ENCODE measurements at regions not wholly inside any gene's neighbourhood (a gene's known extent, or its start where the extent isn't known, plus 50 kb on each side); places are given as distances from the start of the nearest gene placed in this dataset.

GRCh38 chr6:85023721-85024120, 259.3 kb upstream of the TBX18 start:
- no peak for TF ChIP-seq CTCF (IDR thresholded peaks at IDR 0.05)
- DNase-seq (ENCODE audit: low spot score) (no peak), ATAC-seq (ENCODE audit: low FRiP score) (no peak)

GRCh38 chr6:85017352-85017751, 253.0 kb upstream of the TBX18 start:
- TF ChIP-seq CTCF (IDR thresholded peaks at IDR 0.05) = no peak
- ATAC-seq (ENCODE audit: low FRiP score) (no peak), DNase-seq (ENCODE audit: low spot score) (no peak)

GRCh38 chr6:85016726-85017125, 252.3 kb upstream of the TBX18 start:
- TF ChIP-seq CTCF (IDR thresholded peaks at IDR 0.05) = no peak
- ATAC-seq (ENCODE audit: low FRiP score) (no peak), DNase-seq (ENCODE audit: low spot score) (no peak)

GRCh38 chr6:85015396-85015990, 251.1 kb upstream of the TBX18 start:
- ATAC-seq (ENCODE audit: low FRiP score) (peak; percentile 82), DNase-seq (ENCODE audit: low spot score) (no peak)
- peak in 1 of 3 donors; percentile 70 for TF ChIP-seq CTCF (IDR thresholded peaks at IDR 0.05)

- ATAC-seq (ENCODE audit: low FRiP score) = no peak
- DNase-seq (ENCODE audit: low spot score) = no peak
- no peak for TF ChIP-seq CTCF (IDR thresholded peaks at IDR 0.05)
These were observed 246.5 kb upstream of the TBX18 start for GRCh38 chr6:85010865-85011264.

- ATAC-seq (ENCODE audit: low FRiP score) (no peak), DNase-seq (ENCODE audit: low spot score) (no peak)
- no peak for TF ChIP-seq CTCF (IDR thresholded peaks at IDR 0.05)
These were observed 244.1 kb upstream of the TBX18 start for GRCh38 chr6:85008296-85009009.

- no peak for TF ChIP-seq CTCF (IDR thresholded peaks at IDR 0.05)
- DNase-seq (ENCODE audit: low spot score) = no peak
- no peak for ATAC-seq (ENCODE audit: low FRiP score)
These were observed 242.0 kb upstream of the TBX18 start for GRCh38 chr6:85006362-85006761.
